SU-DHL-6 (cell line): ENCODE measurements at regions not wholly inside any gene's neighbourhood (a gene's known extent, or its start where the extent isn't known, plus 50 kb on each side); places are given as distances from the start of the nearest gene placed in this dataset.
"Not testable (repeated sequence)": the region's sequence is repeated elsewhere in the genome, so short reads cannot be mapped to it uniquely, and the experiment has no call there.

Experiments used
- H2AFZ ChIP-seq: fragments of 200-600 bp; sonication (generic); 2 replicates; pipeline ENCODE4 v1.6.1; 2014; ENCODE audit warnings: low read depth, mild to moderate bottlenecking, moderate library complexity, mixed read lengths, antibody characterized with exemption, low read length; ENCODE audit not compliant: severe bottlenecking
- H3F3A ChIP-seq: fragments of 200-600 bp; shearing (Covaris generic); 2 replicates; pipeline ENCODE4 v1.6.0; 2016; ENCODE audit warnings: antibody characterized with exemption, mild to moderate bottlenecking; ENCODE audit not compliant: insufficient read depth
- H3K27ac ChIP-seq: fragments of 200-600 bp; sonication (generic); 2 replicates; pipeline ENCODE4 v1.5.1; 2016; ENCODE audit warnings: low read depth, mild to moderate bottlenecking, low read length, moderate library complexity, mixed read lengths
- H3K27me3 ChIP-seq: fragments of 200-600 bp; sonication (generic), shearing (Covaris generic); 2 replicates; pipeline ENCODE4 v1.6.0; 2014; ENCODE audit warnings: mild to moderate bottlenecking, low read length
- H3K36me3 ChIP-seq: fragments of 200-600 bp; sonication (generic); 2 replicates; pipeline ENCODE4 v1.6.1; 2014; ENCODE audit warnings: mild to moderate bottlenecking, low read length, mixed read lengths
- H3K4me2 ChIP-seq: fragments of 300-600, 200-600 bp; shearing (Covaris generic), sonication (generic); 2 replicates; pipeline ENCODE4 v1.6.0; 2014; ENCODE audit warnings: low read length, low read depth, mild to moderate bottlenecking; ENCODE audit not compliant: poor library complexity, severe bottlenecking
- H3K4me3 ChIP-seq: fragments of 200-600 bp; sonication (generic); 2 replicates; pipeline ENCODE4 v1.5.1; 2014; ENCODE audit warnings: antibody characterized with exemption, low read length, mild to moderate bottlenecking, mixed read lengths; ENCODE audit not compliant: insufficient read depth, poor library complexity, severe bottlenecking
- H3K79me2 ChIP-seq: fragments of 200-600 bp; sonication (generic); 2 replicates; pipeline ENCODE4 v1.6.1; 2014; ENCODE audit warnings: mild to moderate bottlenecking, low read length, moderate library complexity; ENCODE audit not compliant: insufficient read depth
- H3K9ac ChIP-seq: fragments of 200-600 bp; sonication (generic); 2 replicates; pipeline ENCODE4 v1.7.0; 2014; ENCODE audit warnings: mild to moderate bottlenecking, low read length
- H3K9me2 ChIP-seq: fragments of 200-600 bp; sonication (generic); replicated peaks from 2 replicates; pipeline ENCODE4 v1.6.1; 2014; ENCODE audit warnings: low read length; ENCODE audit not compliant: insufficient read depth
- H3K9me3 ChIP-seq: fragments of 200-600 bp; sonication (generic); 2 replicates; pipeline ENCODE4 v1.6.1; 2014; ENCODE audit warnings: low read length, mixed read lengths; ENCODE audit not compliant: insufficient read depth
- H4K20me1 ChIP-seq: fragments of 200-600 bp; sonication (generic); 2 replicates; pipeline ENCODE4 v1.6.1; 2014; ENCODE audit warnings: low read depth, mild to moderate bottlenecking, antibody characterized with exemption, low read length, moderate library complexity, mixed read lengths
- EZH2phosphoT487 ChIP-seq: fragments of 200-600 bp; sonication (generic), shearing (Covaris generic); conservative IDR thresholded peaks from 2 replicates; pipeline ENCODE4 v1.6.1; 2018; ENCODE audit warnings: mild to moderate bottlenecking, antibody characterized with exemption, low read length, moderate library complexity, mixed read lengths
- TF ChIP-seq, protein P1 (sequence below): fragments of 200-600 bp; sonication (generic); IDR thresholded peaks from one replicate; pipeline ENCODE4 v1.5.1; 2017; ENCODE audit warnings: antibody characterized with exemption, mild to moderate bottlenecking, low read length, moderate library complexity; ENCODE audit not compliant: insufficient read depth, poor library complexity, severe bottlenecking

DNA sequence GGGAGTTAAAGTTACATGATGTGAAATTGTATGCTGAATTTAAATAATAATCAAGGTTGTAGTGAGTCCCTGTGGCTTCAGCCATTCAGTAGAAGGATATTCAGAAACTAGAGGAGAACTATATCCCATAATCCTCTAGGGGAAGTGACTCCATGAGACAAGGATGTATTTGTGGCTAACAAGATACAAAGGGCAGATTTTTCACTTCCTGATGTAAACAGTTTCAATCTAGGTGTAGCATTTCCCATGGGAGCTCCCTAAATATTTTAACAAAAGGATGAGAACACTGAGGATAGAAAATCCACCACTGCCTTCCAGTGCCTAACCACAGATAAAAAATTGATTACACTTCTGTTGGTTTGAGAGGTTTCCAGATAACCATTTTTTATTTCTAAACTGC is 435.4 kb upstream of the TENM3 start:
- H3K27ac ChIP-seq, result no peak overlapping the region
- no peak overlapping the region for H3K4me2 ChIP-seq
- H3K79me2 ChIP-seq, result no peaks in the 10 kb centered on the region
- no peaks in the 10 kb centered on the region for H4K20me1 ChIP-seq
- no peak overlapping the region for H3K9ac ChIP-seq
- no peaks in the 10 kb centered on the region for H3K9me2 ChIP-seq
- no peaks in the 10 kb centered on the region for H3K36me3 ChIP-seq
- H3K4me3 ChIP-seq, result no peak overlapping the region
- no peaks in the 10 kb centered on the region for H3F3A ChIP-seq
- H3K9me3 ChIP-seq, result no peaks in the 10 kb centered on the region
- TF ChIP-seq, protein P1, sequence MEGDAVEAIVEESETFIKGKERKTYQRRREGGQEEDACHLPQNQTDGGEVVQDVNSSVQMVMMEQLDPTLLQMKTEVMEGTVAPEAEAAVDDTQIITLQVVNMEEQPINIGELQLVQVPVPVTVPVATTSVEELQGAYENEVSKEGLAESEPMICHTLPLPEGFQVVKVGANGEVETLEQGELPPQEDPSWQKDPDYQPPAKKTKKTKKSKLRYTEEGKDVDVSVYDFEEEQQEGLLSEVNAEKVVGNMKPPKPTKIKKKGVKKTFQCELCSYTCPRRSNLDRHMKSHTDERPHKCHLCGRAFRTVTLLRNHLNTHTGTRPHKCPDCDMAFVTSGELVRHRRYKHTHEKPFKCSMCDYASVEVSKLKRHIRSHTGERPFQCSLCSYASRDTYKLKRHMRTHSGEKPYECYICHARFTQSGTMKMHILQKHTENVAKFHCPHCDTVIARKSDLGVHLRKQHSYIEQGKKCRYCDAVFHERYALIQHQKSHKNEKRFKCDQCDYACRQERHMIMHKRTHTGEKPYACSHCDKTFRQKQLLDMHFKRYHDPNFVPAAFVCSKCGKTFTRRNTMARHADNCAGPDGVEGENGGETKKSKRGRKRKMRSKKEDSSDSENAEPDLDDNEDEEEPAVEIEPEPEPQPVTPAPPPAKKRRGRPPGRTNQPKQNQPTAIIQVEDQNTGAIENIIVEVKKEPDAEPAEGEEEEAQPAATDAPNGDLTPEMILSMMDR, result no peak
- no peak for TF ChIP-seq EZH2phosphoT487
- no peak overlapping the region for H2AFZ ChIP-seq
- no peaks in the 10 kb centered on the region for H3K27me3 ChIP-seq

DNA sequence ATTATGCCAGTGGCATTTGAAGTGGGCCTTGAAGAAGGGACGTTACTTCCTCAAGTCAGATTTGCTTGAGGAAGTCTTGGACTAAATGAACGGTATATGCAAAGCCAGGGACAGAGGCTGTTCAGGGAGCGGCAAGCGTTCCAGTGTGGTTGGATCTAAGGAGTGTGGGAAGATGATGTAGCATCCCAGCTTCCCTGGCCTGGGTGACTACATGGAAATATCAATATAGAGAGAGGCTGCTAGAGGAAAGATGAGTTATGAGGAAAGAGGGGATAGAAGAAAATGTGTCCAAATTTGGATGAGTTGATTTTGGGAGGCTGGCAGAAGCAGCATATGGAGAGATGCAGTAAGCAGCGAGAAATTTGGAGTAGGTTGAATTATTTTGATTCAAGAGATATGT is 432.5 kb upstream of the TENM3 start:
- Histone ChIP-seq H3K27me3 (no peaks in the 10 kb centered on the region), H3K9me3 (no peaks in the 10 kb centered on the region), H3K9ac (no peak overlapping the region), H3F3A (no peaks in the 10 kb centered on the region), H3K36me3 (no peaks in the 10 kb centered on the region), H3K4me2 (no peak overlapping the region), H3K9me2 (no peaks in the 10 kb centered on the region), H2AFZ (no peak overlapping the region), H3K27ac (no peak overlapping the region), H4K20me1 (no peaks in the 10 kb centered on the region), H3K79me2 (no peaks in the 10 kb centered on the region), H3K4me3 (no peak overlapping the region)
- no peak for TF ChIP-seq EZH2phosphoT487
- TF ChIP-seq, protein P1, result no peak

DNA sequence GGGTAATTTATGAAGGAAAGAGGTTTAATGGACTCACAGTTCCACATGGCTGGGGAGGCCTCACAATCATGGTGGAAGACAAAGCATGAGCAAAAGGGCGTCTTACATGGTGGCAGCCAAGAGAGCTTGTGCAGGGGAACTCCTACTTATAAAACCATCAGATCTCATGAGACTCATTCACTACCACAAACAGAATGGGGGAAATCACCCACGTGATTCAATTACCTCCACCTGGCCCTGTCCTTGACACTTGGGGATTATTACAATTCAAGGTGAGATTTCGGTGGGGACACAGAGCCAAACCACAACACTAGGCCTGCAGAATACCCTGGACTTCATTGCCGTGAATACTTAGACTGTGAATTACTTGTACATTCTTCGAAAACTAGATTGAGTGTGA is 431.7 kb upstream of the TENM3 start:
- not testable (repeated sequence) for H2AFZ ChIP-seq, H3K36me3 ChIP-seq, H3F3A ChIP-seq, H3K9me2 ChIP-seq, H3K9me3 ChIP-seq, H4K20me1 ChIP-seq, H3K27ac ChIP-seq, H3K4me3 ChIP-seq, H3K79me2 ChIP-seq, H3K27me3 ChIP-seq, H3K4me2 ChIP-seq, H3K9ac ChIP-seq

DNA sequence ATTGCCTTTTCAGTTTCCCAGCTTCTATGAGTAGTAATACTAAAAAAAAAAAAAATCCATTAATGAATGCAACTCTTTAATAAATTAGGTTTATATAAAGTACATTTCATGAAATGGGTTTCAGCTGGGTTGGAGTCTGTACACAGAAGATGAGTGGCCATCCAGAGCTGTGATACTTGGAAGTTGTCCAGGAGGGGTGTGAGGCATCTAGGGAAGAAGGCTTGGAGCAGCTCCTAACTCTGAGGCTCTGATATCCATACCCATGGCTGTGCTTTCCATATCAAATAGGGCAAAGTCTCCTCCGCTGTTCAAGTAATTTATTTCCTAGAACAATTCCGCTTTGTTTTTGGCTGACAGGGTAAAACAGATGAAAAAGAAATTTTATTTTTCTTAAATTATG is 423.3 kb upstream of the TENM3 start:
- no peaks in the 10 kb centered on the region for H3K9me3 ChIP-seq
- no peak overlapping the region for H3K4me2 ChIP-seq
- no peak overlapping the region for H3K9ac ChIP-seq
- no peaks in the 10 kb centered on the region for H3K27me3 ChIP-seq
- H3F3A ChIP-seq, result no peaks in the 10 kb centered on the region
- H4K20me1 ChIP-seq, result no peaks in the 10 kb centered on the region
- TF ChIP-seq, protein P1, result no peak
- TF ChIP-seq EZH2phosphoT487, result no peak
- H3K27ac ChIP-seq, result no peak overlapping the region
- H3K36me3 ChIP-seq, result no peaks in the 10 kb centered on the region
- no peak overlapping the region for H3K4me3 ChIP-seq
- H3K79me2 ChIP-seq, result no peaks in the 10 kb centered on the region
- H3K9me2 ChIP-seq, result no peaks in the 10 kb centered on the region
- no peak overlapping the region for H2AFZ ChIP-seq
